ENCODE measurements at regions not wholly inside any gene's neighbourhood (a gene's known extent, or its start where the extent isn't known, plus 50 kb on each side); places are given as distances from the start of the nearest gene placed in this dataset.

GRCh38 chr15:62656071-62656470 is 386.5 kb upstream of the TPM1 start:
- TF ChIP-seq POLR2A (IDR thresholded peaks at IDR 0.05; ENCODE audit: low read depth, low read length) (no peak), POLR2AphosphoS5 (IDR thresholded peaks at IDR 0.05; ENCODE audit: low read depth, low read length) (no peak)
